K562 (cell line): ENCODE measurements at regions not wholly inside any gene's neighbourhood (a gene's known extent, or its start where the extent isn't known, plus 50 kb on each side); places are given as distances from the start of the nearest gene placed in this dataset.

Experiments
- ATAC-seq: fragments of 200-7000 bp; cut with Tn5 transposase; 3 replicates; pipeline ENCODE4 v1.9.1; 2020; ENCODE audit warnings: moderate library complexity
- BruUV-seq: library from RNA; stranded (reverse); fragments of 400-500 nt; replicated peaks from 2 replicates; lab custom pipeline; 2021; lab: Mats Ljungman, UMichigan
- CTCF ChIA-PET: fragments of 300-600 bp; formaldehyde crosslinking; extraction: SDS; loops from one replicate; lab custom pipeline; 2021; ENCODE audit warnings: low intra/inter-chr PET ratio; lab: Yijun Ruan, JAX
- POLR2A ChIA-PET: fragments of 300-600, 350-650 bp; sonication (Branson Sonifier 250); formaldehyde crosslinking; extraction: SDS; loops from one replicate; lab custom pipeline; 2021; ENCODE audit warnings: antibody characterized with exemption, inconsistent platforms; lab: Yijun Ruan, JAX
- DNase-seq, 4 experiments: peaks; one replicate each; pipeline versions ENCODE4 v3.0.0 to v3.0.0-alpha.2; 2011 to 2018; ENCODE audit warnings: low spot score in 3 of 4, mixed read lengths in 3 of 4; ENCODE audit errors: extremely low read depth in 1 of 4
- FAIRE-seq: peaks from 2 replicates; lab custom pipeline; 2011; peaks lifted over from hg19 to GRCh38; lab: Jason Lieb, UNC
- H2AFZ ChIP-seq: 2 replicates; pipeline ENCODE4 v1.6.0; 2011; ENCODE audit warnings: low read depth, low read length, control low read depth, inconsistent platforms
- H3K27ac ChIP-seq: fragments of 200-600 bp; 3 replicates; pipeline ENCODE4 v1.8.0; 2011; ENCODE audit warnings: low read depth, mild to moderate bottlenecking, control low read depth, inconsistent platforms, low read length, moderate library complexity, mixed read lengths; ENCODE audit errors: extremely low read depth
- H3K27me3 ChIP-seq, 2 experiments: fragments of 300-600 bp in 1 of 2; 2 replicates in 1 of 2; 3 replicates in 1 of 2; pipeline versions ENCODE4 v1.6.0 to v1.8.0; 2011; ENCODE audit warnings: inconsistent platforms in 2 of 2, low read length in 2 of 2, mild to moderate bottlenecking in 1 of 2, mixed read lengths in 1 of 2, moderate library complexity in 1 of 2; ENCODE audit not compliant: control insufficient read depth in 2 of 2, insufficient read depth in 2 of 2
- H3K36me3 ChIP-seq: fragments of 300-600 bp; 3 replicates; pipeline ENCODE4 v1.8.0; 2011; ENCODE audit warnings: mild to moderate bottlenecking, low read length, inconsistent platforms; ENCODE audit not compliant: control insufficient read depth, insufficient read depth
- H3K4me1 ChIP-seq, 2 experiments: fragments of 200-600 bp in 1 of 2; replicated peaks in 1 of 2; 2 replicates in 1 of 2; 3 replicates in 1 of 2; pipeline versions ENCODE4 v1.5.1 to v1.8.0; 2011; ENCODE audit warnings: inconsistent platforms in 2 of 2, low read length in 2 of 2, mild to moderate bottlenecking in 1 of 2, mixed read lengths in 1 of 2, moderate library complexity in 1 of 2; ENCODE audit not compliant: control insufficient read depth in 2 of 2, insufficient read depth in 2 of 2
- H3K4me2 ChIP-seq: 2 replicates; pipeline ENCODE4 v1.6.1; 2011; ENCODE audit warnings: low read length, control low read depth, inconsistent platforms, mixed read lengths; ENCODE audit not compliant: insufficient read depth
- H3K4me3 ChIP-seq: fragments of 200-600 bp; sonication (generic), shearing (Covaris generic); 2 replicates; pipeline ENCODE4 v1.5.1; 2016; ENCODE audit warnings: control low read depth, inconsistent platforms
- H3K79me2 ChIP-seq: fragments of 200-600 bp; 3 replicates; pipeline ENCODE4 v1.8.0; 2011; ENCODE audit warnings: low read length, inconsistent platforms; ENCODE audit not compliant: control insufficient read depth, insufficient read depth
- H3K9ac ChIP-seq, 2 experiments: 2 replicates each; pipeline versions ENCODE4 v1.6.0 to v1.6.1; 2011; ENCODE audit warnings: low read depth in 2 of 2, low read length in 2 of 2, control low read depth in 1 of 2, inconsistent platforms in 1 of 2, mild to moderate bottlenecking in 1 of 2, mixed read lengths in 1 of 2; ENCODE audit not compliant: insufficient read depth in 1 of 2
- H3K9me1 ChIP-seq: one replicate; pipeline ENCODE4 v1.6.0; 2011; ENCODE audit warnings: inconsistent platforms, mild to moderate bottlenecking, low read length, moderate library complexity; ENCODE audit not compliant: control insufficient read depth, insufficient read depth
- H3K9me3 ChIP-seq: replicated peaks from 2 replicates; pipeline ENCODE4 v1.5.1; 2011; ENCODE audit warnings: low read depth, low read length, inconsistent platforms; ENCODE audit not compliant: control insufficient read depth, insufficient read depth
- H4K20me1 ChIP-seq: replicated peaks from 2 replicates; pipeline ENCODE4 v1.6.1; 2011; ENCODE audit warnings: low read length, inconsistent platforms, mixed read lengths; ENCODE audit not compliant: control insufficient read depth, insufficient read depth
- BCL6 ChIP-seq: fragments of 250-450 bp; sonication (Bioruptor Pico); IDR thresholded peaks from 2 replicates; pipeline ENCODE4 v1.4.0; 2020
- C11orf30 ChIP-seq: fragments of 450-650 bp; IDR thresholded peaks from 2 replicates; pipeline ENCODE4 v1.6.1; 2016; ENCODE audit warnings: low read depth, mild to moderate bottlenecking
- L3MBTL2 ChIP-seq: fragments of 450-650 bp; IDR thresholded peaks from 2 replicates; pipeline ENCODE4 v1.6.1; 2016; ENCODE audit warnings: mild to moderate bottlenecking, moderate library complexity
- MAZ ChIP-seq, 2 experiments: fragments of 450-650 bp in 1 of 2; sonication (generic) in 1 of 2; formaldehyde crosslinking; IDR thresholded peaks in 1 of 2; conservative IDR thresholded peaks in 1 of 2; 2 replicates each; pipeline versions ENCODE4 v1.4.0 to v1.5.0; 2020; ENCODE audit warnings: mild to moderate bottlenecking in 1 of 2, missing genetic modification reagents in 1 of 2
- NCOA6 ChIP-seq: fragments of 450-650 bp; IDR thresholded peaks from 2 replicates; pipeline ENCODE4 v1.6.1; 2017; ENCODE audit warnings: mild to moderate bottlenecking
- NR3C1 ChIP-seq: sonication (generic); formaldehyde crosslinking; IDR thresholded peaks from 2 replicates; pipeline ENCODE4 v1.8.1; 2022; ENCODE audit warnings: missing genetic modification reagents
- POLR2AphosphoS2 ChIP-seq: IDR thresholded peaks from 2 replicates; pipeline ENCODE4 v1.6.1; 2012; ENCODE audit warnings: low read length, improper control_type of control experiment
- RBM25 ChIP-seq: fragments of 200-400 bp; formaldehyde crosslinking; IDR thresholded peaks from 2 replicates; pipeline ENCODE4 v1.6.1; 2018; ENCODE audit warnings: low read length, low read depth, moderate library complexity; ENCODE audit not compliant: severe bottlenecking
- SAFB2 ChIP-seq: fragments of 200-400 bp; formaldehyde crosslinking; IDR thresholded peaks from 2 replicates; pipeline ENCODE4 v1.6.1; 2018; ENCODE audit warnings: borderline replicate concordance, low read length, low read depth, moderate library complexity; ENCODE audit not compliant: severe bottlenecking
- SMARCE1 ChIP-seq: fragments of 450-650 bp; IDR thresholded peaks from 2 replicates; pipeline ENCODE4 v1.7.1; 2016; ENCODE audit warnings: mild to moderate bottlenecking
- SRSF7 ChIP-seq: fragments of 200-400 bp; formaldehyde crosslinking; optimal IDR thresholded peaks from 2 replicates; pipeline ENCODE3; 2017; ENCODE audit warnings: mild to moderate bottlenecking, low read depth, low read length
- YBX1 ChIP-seq: fragments of 450-650 bp; IDR thresholded peaks from 2 replicates; pipeline ENCODE4 v1.7.1; 2016; ENCODE audit warnings: mild to moderate bottlenecking
- ZNF253 ChIP-seq: fragments of 250-450 bp; sonication (Bioruptor Pico); conservative IDR thresholded peaks from 2 replicates; pipeline ENCODE4 v1.6.1; 2021; ENCODE audit warnings: mild to moderate bottlenecking
- ZNF699 ChIP-seq: fragments of 250-450 bp; sonication (Bioruptor Pico); IDR thresholded peaks from 2 replicates; pipeline ENCODE4 v1.8.0; 2021; ENCODE audit warnings: mild to moderate bottlenecking, moderate library complexity; ENCODE audit not compliant: insufficient replicate concordance
- ZNF75A ChIP-seq: fragments of 450-650 bp; formaldehyde crosslinking; IDR thresholded peaks from 2 replicates; pipeline ENCODE4 v1.4.0; 2020; ENCODE audit warnings: mild to moderate bottlenecking
- WGBS: fragments of 100-300 bp; shearing (Covaris generic); methylation state at CpG from one replicate; pipeline ENCODE4 v1.1.6; 2016; ENCODE audit warnings: low coverage, mixed read lengths; ENCODE audit not compliant: insufficient coverage; ENCODE audit errors: missing lambda C conversion rate; 5-methylcytosine and 5-hydroxymethylcytosine counted together
- in situ Hi-C: fragments of 300-500 bp; cut with MboI; formaldehyde crosslinking; loops from 4 replicates; pipeline ENCODE4 v1.15.0; 2018; ENCODE audit warnings: inconsistent platforms, mixed read lengths
- intact Hi-C: fragments of 100-400 bp; cut with micrococcal nuclease; formaldehyde crosslinking; loops from 2 replicates; pipeline ENCODE4 v1.14.2; 2022
- TF ChIP-seq, protein P1 (sequence below): sonication (generic); formaldehyde crosslinking; IDR thresholded peaks from 2 replicates; pipeline ENCODE4 v1.8.1; 2023; ENCODE audit warnings: missing genetic modification reagents, mild to moderate bottlenecking, borderline replicate concordance
- TF ChIP-seq, protein P2 (sequence below): fragments of 450-650 bp; IDR thresholded peaks from 2 replicates; pipeline ENCODE4 v1.6.1; 2018; ENCODE audit warnings: mild to moderate bottlenecking, low read depth; ENCODE audit not compliant: partially characterized antibody
- TF ChIP-seq, protein P3 (sequence below): sonication (generic); formaldehyde crosslinking; IDR thresholded peaks from 2 replicates; pipeline ENCODE4 v1.8.0; 2022; ENCODE audit warnings: mild to moderate bottlenecking, missing genetic modification reagents

DNA sequence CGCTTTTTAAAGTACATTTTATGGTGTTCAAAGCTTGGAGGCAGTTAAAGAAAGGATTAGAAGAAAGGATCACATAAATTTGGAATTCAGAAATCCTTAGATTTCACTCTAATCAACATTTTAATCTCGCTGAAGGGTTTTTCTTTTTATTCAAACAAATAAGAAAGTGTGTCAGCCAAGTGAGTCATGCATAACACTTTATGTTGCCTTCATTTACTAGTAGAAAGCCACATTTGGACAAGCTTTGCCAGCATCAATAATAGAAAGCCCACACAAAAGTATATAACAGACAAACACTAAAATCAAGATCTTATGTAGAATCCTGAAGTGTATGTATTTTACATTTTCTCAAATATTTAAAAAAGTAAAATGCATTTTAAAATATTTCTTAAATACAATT, 154.9 kb upstream of the TRPC4 start:
- ChIA-PET POLR2A (no interaction called here), CTCF (no interaction called here)
- 8% methylated on average over 2 of the region's 2 CpGs for WGBS
- no peak overlapping the region for H3K4me3 ChIP-seq
- H3K27me3 ChIP-seq = no peaks in the 10 kb centered on the region
- no peaks in the 10 kb centered on the region for H3K4me1 ChIP-seq
- no peaks in the 10 kb centered on the region for H3K9me3 ChIP-seq
- no peaks in the 10 kb centered on the region for H3K9me1 ChIP-seq
- intact Hi-C loops = no loop called here
- in situ Hi-C loops = no loop called here
- no peak for ATAC-seq
- no peak overlapping the region for H3K9ac ChIP-seq
- no peaks in the 10 kb centered on the region for H3K79me2 ChIP-seq
- H3K4me2 ChIP-seq = no peak overlapping the region
- no peak overlapping the region for H2AFZ ChIP-seq
- BruUV-seq = no TSS peak
- no peak overlapping the region for H3K27ac ChIP-seq
- DNase-seq = no peak
- no peaks in the 10 kb centered on the region for H3K36me3 ChIP-seq
- H4K20me1 ChIP-seq = no peaks in the 10 kb centered on the region
- no peak for FAIRE-seq
- TF ChIP-seq RBM25 = no peak
- no peak for TF ChIP-seq ZNF699 (CRISPR knock-in tag)
- no peak for TF ChIP-seq NR3C1 (CRISPR knock-in tag)
- TF ChIP-seq, protein P1, sequence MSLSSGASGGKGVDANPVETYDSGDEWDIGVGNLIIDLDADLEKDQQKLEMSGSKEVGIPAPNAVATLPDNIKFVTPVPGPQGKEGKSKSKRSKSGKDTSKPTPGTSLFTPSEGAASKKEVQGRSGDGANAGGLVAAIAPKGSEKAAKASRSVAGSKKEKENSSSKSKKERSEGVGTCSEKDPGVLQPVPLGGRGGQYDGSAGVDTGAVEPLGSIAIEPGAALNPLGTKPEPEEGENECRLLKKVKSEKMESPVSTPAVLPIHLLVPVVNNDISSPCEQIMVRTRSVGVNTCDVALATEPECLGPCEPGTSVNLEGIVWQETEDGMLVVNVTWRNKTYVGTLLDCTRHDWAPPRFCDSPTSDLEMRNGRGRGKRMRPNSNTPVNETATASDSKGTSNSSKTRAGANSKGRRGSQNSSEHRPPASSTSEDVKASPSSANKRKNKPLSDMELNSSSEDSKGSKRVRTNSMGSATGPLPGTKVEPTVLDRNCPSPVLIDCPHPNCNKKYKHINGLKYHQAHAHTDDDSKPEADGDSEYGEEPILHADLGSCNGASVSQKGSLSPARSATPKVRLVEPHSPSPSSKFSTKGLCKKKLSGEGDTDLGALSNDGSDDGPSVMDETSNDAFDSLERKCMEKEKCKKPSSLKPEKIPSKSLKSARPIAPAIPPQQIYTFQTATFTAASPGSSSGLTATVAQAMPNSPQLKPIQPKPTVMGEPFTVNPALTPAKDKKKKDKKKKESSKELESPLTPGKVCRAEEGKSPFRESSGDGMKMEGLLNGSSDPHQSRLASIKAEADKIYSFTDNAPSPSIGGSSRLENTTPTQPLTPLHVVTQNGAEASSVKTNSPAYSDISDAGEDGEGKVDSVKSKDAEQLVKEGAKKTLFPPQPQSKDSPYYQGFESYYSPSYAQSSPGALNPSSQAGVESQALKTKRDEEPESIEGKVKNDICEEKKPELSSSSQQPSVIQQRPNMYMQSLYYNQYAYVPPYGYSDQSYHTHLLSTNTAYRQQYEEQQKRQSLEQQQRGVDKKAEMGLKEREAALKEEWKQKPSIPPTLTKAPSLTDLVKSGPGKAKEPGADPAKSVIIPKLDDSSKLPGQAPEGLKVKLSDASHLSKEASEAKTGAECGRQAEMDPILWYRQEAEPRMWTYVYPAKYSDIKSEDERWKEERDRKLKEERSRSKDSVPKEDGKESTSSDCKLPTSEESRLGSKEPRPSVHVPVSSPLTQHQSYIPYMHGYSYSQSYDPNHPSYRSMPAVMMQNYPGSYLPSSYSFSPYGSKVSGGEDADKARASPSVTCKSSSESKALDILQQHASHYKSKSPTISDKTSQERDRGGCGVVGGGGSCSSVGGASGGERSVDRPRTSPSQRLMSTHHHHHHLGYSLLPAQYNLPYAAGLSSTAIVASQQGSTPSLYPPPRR (CRISPR knock-in tag) = no peak
- TF ChIP-seq L3MBTL2 = no peak
- TF ChIP-seq BCL6 (CRISPR knock-in tag) = no peak
- TF ChIP-seq NCOA6 = no peak
- TF ChIP-seq MAZ (CRISPR knock-in tag; conservative IDR thresholded peaks at IDR 0.05 in 1 of 2, IDR thresholded peaks at IDR 0.05 in 1 of 2) = no peak
- TF ChIP-seq, protein P2, sequence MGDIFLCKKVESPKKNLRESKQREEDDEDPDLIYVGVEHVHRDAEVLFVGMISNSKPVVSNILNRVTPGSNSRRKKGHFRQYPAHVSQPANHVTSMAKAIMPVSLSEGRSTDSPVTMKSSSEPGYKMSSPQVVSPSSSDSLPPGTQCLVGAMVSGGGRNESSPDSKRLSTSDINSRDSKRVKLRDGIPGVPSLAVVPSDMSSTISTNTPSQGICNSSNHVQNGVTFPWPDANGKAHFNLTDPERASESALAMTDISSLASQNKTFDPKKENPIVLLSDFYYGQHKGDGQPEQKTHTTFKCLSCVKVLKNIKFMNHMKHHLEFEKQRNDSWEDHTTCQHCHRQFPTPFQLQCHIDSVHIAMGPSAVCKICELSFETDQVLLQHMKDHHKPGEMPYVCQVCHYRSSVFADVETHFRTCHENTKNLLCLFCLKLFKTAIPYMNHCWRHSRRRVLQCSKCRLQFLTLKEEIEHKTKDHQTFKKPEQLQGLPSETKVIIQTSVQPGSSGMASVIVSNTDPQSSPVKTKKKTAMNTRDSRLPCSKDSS = no peak
- TF ChIP-seq SRSF7 = no peak
- no peak for TF ChIP-seq SMARCE1
- TF ChIP-seq ZNF75A (CRISPR knock-in tag) = no peak
- TF ChIP-seq C11orf30 = no peak
- no peak for TF ChIP-seq POLR2AphosphoS2
- no peak for TF ChIP-seq SAFB2
- TF ChIP-seq YBX1 = no peak
- TF ChIP-seq ZNF253 (CRISPR knock-in tag) = no peak
- TF ChIP-seq, protein P3, sequence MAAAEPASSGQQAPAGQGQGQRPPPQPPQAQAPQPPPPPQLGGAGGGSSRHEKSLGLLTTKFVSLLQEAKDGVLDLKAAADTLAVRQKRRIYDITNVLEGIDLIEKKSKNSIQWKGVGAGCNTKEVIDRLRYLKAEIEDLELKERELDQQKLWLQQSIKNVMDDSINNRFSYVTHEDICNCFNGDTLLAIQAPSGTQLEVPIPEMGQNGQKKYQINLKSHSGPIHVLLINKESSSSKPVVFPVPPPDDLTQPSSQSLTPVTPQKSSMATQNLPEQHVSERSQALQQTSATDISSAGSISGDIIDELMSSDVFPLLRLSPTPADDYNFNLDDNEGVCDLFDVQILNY (CRISPR knock-in tag) = no peak
